T47D (cell line): ENCODE measurements at regions not wholly inside any gene's neighbourhood (a gene's known extent, or its start where the extent isn't known, plus 50 kb on each side); places are given as distances from the start of the nearest gene placed in this dataset.

Source experiments
- DNase-seq, 2 experiments: peaks; one replicate each; pipeline versions ENCODE4 v3.0.0 to v3.0.0-alpha.2; 2011 to 2012; ENCODE audit warnings: low read depth in 1 of 2, low spot score in 1 of 2
- JUND ChIP-seq: IDR thresholded peaks from 2 replicates; pipeline ENCODE4 v1.6.1; 2012; ENCODE audit warnings: low read depth
- in situ Hi-C: cut with HindIII; loops from 2 replicates; pipeline ENCODE4 v1.10.0; 2016; ENCODE audit warnings: low sequenced_read_pairs, low pct_unique_long_range_greater_than_20kb

GRCh38 chr14:80264702-80265101 is 53.4 kb upstream of the DIO2 start:
- no peak for DNase-seq
- in situ Hi-C loops: no loop called here
- no peak for TF ChIP-seq JUND
